Activated CD8-positive, alpha-beta memory T cell treated with anti-CD3 and anti-CD28 coated beads for 24 hours (primary cell): ENCODE measurements at regions not wholly inside any gene's neighbourhood (a gene's known extent, or its start where the extent isn't known, plus 50 kb on each side); places are given as distances from the start of the nearest gene placed in this dataset.
"Not testable (repeated sequence)": the region's sequence is repeated elsewhere in the genome, so short reads cannot be mapped to it uniquely, and the experiment has no call there.

Experiments
- DNase-seq: peaks from one replicate; pipeline ENCODE4 v3.0.0-alpha.2; 2020

DNA sequence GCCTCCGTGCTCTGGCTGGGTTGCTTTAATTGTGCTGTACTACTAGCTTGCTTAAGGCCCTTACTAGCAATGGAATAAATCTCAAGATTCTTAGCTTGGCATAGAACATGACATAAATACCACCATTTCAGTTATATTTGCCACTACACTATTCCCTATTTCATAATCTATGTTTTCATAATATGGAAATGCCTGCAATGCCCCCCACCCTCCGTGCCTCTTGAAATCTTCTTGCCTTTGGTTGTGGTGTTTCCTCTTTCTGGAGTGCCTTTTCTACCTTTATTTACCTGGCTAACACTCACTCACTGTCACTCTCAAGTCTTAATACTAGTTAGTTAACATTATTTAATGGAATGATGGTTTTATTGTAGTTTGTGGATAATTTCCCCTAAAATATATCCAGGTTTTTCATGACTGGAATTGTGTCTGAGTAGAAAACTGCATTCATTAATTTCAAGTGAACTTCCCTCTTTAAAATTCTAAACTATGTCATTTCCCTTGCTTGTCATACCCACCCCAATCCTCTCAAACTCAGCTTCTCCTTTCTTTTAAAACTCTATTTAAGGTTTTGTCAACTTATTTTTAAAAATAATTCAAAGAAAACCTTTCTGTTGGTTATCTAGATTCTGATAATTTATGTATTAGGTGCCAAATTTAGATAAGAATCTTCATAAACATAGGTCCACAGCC is 521.7 kb upstream of the DAB2 start:
- no peak for DNase-seq

DNA sequence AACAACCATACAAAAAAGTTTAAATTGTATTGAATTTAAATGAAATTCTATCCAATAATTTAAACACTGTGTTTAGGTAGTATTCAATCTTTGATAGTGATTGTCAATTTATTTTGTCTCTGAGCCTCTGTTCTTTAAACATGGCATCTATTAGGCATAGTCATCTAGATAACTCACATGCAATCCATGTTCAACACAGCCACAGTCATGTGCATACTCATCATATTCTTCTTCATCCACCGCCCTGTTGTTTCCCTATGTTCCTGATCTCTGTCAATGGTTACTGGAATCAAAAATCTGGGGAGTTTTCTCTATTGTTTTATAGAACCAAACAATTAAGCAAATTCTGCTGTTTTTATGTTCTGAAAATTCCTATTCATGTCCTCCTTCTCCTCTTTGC is 521.1 kb upstream of the DAB2 start:
- DNase-seq = no peak

GRCh38 chr5:39943811-39944210 is 519.0 kb upstream of the DAB2 start:
- no peak for DNase-seq

DNA sequence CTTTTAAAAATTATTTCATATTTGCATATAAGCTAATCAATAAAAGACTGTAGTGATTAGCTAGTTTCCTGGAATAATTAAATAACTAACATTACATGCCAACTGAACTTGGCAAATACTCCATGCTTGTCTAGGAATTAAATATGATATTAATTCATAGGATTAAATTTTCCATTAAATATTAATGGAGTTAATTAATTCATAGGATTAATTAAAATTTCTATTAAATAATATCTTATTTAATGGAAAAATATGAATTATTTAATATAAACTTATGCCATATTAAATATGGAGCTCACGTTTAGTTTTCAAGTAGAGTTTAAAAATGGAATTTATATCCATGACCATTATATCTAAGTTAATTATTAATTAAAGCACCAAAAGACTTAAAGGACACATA is 517.8 kb upstream of the DAB2 start:
- DNase-seq = no peak

DNA sequence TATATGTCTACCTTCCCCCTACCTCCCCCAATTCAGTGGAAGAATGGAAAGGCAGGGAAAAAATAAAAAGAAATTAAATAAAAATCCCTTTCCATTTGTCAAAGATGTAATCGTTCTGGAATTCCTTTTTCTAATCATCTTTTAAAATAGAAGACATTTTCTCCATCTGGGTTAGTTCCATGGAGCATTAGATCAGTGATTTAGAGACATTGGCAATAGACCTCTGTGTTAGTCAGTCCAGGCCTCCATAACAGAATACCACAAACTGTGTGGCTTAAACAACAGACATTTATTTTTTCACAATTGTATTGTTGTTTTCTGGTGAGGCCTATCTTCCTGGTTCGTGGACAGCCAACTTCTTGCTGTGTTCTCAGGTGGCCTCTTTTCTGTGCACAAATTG is 516.6 kb upstream of the DAB2 start:
- DNase-seq = no peak

- no peak for DNase-seq
These were observed 510.1 kb upstream of the DAB2 start for GRCh38 chr5:39934830-39935229.

DNA sequence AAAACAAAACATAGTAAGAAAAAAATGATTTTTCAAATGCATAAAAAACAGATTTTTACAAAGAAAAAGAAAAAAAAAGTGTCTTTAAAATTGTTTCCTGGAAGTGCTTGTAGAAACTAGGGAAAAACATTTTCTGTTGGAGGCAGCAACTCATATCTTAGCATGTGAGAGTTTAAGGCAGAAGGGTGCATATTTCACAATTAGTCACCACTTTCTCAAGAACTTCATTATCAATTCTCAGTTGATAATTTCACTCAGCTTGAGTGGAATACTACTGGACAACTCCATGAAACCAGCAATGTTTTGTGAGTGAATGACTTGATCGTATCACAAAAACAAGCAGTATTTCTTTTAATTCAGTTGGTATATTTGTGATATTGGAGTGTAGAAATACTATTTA is 508.3 kb upstream of the DAB2 start:
- DNase-seq = no peak

DNA sequence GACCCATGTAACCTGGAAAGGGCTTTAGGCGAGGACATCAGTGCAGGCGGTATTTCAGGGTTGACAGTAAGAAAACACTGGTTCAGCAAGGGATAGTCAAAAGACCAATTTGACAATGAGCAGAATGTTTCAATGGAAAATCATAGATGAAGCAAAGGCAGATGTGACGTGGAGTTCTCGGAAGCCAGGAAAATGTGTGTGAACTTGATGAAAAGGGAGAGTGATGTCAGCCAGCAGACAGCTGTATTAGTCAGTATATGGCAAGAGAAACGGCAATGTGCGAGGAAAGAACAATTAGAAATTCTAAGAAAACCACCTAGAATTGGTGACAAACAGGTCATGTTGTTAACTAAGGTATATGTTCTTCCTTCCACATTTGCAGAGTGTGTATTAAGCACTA is 503.9 kb upstream of the DAB2 start:
- DNase-seq = no peak

GRCh38 chr5:39919876-39920275 is 495.1 kb upstream of the DAB2 start:
- DNase-seq = no peak

GRCh38 chr5:39912906-39913305 is 488.1 kb upstream of the DAB2 start:
- DNase-seq = no peak

DNA sequence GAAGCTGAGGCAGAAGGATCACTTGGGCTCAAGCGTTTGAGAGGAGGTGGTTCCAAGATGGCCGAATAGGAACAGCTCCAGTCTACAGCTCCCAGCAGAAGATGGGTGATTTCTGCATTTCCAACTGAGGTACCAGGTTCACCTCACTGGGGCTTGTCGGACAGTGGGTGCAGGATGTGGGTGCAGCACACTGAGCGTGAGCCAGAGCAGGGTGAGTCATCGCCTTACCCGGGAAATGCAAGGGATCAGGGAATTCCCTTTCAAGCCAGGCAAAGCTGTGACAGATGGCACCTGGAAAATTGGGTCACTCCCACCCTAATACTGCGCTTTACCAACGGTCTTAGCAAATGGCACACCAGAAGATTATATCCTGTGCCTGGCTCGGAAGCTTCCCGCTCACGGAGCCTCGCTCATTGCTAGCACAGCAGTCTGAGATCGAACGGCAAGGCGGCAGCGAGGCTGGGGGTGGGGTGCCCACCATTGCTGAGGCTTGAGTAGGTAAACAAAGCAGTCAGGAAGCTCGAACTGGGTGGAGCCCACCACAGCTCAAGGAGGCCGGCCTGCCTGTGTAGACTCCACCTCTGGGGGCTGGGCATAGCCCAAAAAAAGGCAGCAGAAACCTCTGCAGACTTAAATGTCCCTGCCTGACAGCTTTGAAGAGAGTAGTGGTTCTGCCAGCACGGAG is 482.6 kb upstream of the DAB2 start:
- DNase-seq = not testable (repeated sequence)

DNA sequence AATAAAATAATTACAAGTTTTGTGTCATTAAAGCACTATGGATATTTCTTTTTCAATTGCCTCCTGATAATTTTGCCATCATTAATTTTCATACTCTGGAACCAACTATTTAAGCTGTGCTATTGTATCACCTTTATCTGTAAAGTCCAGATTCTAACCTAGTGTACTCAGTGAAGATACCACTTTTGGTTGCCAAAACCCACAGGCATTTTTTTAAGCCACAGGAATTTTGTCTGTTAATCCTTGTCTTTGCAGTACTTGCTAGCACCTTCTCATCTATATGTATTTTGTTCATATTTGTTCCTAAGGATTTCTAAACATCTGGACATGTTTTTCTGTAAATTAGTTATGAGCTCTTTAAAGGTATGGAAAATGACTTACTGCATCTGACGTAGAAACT is 481.4 kb upstream of the DAB2 start:
- DNase-seq = no peak

DNA sequence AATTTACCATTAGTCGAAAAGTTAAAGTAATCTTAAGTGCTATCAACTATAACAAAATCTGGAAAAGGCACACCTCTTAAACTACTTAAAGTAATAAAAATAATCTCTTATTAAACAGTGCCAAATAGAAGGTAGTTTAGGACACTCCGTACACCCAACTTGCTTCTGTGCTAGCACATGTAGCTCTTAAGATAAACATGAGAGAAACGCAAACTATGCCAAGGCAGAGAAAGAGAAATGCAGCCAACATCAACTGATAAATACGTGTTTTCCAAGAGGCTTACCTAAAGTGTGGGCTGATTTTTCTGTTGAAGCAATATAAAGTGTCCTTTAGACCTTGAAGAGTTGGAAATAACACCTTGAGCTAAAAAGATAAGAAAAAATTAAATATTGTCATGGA is 480.6 kb upstream of the DAB2 start:
- no peak for DNase-seq

DNA sequence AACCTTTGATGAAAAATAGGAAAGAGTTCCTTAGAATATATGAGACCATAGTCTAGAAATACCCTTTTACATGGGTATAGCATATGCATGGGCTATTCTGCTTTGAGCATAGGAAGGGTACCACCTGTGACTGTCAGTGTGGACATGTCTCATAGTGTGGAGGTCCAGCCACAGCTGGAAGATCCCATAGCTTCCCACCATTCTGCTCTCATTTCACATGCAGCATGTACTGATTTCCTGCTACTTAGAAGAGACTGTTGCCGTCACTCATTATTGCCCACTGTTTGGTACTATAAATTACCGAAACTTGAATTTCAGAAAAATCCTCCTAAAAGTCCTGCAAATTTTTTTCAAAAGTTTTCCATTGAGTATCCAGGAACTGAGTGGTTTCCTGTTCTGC is 477.8 kb upstream of the DAB2 start:
- no peak for DNase-seq

DNA sequence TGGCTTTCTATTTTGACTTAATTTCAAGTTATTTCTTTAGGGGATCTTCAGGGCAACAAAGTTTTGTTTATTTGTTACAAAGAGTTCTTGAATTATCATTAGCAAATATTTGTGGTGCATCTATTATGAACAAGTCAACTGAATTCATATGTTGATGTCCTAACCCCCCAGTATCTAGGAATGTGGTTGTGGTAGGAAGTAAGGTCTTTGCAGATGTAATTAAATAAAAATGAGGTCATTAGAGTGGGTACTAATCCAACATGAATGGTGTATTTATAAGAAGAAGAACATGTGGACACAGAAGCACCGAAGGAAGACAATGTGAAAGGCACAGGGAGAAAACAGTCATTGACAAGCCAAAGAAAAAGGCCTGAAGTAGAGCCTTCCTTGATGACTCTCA is 474.0 kb upstream of the DAB2 start:
- DNase-seq = no peak

GRCh38 chr5:39896706-39897105 is 471.9 kb upstream of the DAB2 start:
- DNase-seq = no peak

DNA sequence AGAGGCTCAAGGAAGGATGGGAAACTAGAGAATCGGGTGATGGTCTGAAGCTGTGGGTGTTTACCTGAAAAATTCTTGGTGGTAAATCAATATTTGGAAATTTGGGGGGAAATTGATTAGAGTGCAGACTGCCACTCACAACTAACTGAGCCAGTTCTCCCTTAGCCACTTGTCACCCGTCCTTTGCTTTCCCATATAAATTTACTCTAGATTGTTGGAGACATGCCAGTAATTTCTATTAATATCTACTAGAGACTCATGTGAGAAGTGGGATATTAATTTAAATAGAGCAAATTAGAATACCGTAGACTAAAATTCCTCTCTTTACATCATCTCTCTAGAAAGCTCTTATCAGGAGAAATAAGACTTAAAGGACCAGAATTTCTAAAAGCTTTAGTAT is 471.3 kb upstream of the DAB2 start:
- DNase-seq = no peak

- no peak for DNase-seq
These were observed 467.9 kb upstream of the DAB2 start for GRCh38 chr5:39892708-39893107.

DNA sequence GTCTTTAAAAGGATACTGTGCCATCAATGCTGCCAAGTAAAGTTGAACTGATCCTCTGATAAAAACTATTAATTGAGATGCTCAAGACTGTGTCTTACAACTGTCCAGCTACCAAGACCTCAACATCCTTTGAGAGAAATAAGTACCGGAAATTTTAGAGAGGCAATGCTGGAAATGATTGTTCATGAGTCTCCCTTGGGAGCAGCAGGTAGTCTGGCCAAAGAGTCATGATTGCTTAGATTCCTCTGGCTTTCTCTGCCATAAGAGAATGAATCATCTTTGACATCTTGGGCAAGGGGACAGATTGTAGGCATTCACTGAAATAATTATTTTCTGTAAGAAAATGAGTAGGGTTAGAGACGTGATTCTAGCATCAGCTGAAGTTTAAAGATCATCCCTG is 466.6 kb upstream of the DAB2 start:
- no peak for DNase-seq

DNA sequence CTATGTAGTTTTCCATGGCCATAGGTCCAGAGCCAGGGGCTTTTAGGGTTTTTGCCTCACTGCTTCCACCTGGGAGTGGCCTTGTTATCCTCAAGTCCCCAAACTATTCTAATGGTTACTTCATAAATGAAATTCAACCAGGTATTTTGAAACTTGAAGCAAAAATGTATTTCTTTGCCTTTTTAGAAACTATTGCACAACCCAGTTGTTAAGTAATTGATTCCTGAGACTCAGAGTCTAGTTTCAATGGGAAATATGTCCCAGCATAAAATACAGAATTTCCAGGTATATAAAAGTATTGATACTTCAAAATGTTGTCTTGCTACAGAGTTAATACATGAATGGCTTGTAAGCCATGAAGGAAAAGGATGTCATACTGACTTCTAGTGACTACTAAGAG is 456.2 kb upstream of the DAB2 start:
- DNase-seq = no peak

DNA sequence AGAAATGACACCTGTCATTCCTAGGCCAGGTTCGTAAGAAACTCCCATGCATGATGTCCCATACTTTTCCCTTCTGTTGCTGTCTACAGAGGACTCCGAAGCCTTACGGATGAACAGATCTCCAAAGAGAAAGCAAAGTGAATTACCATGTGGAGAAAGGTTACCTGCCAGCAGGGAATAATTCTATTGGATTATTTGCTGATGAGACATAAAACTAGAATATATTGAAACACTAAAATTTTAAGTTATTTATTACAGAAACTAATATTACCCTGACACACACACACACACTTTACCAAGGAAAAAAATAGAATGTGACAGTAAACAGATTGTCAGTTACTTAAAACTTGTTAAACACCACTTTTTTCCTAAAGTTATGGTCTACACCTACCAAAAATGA is 452.7 kb upstream of the DAB2 start:
- DNase-seq = no peak

GRCh38 chr5:39876146-39876545 is 451.4 kb upstream of the DAB2 start:
- DNase-seq = no peak

- no peak for DNase-seq
These were observed 445.4 kb upstream of the DAB2 start for GRCh38 chr5:39870137-39870536.

GRCh38 chr5:39869396-39869795 is 444.6 kb upstream of the DAB2 start:
- no peak for DNase-seq

GRCh38 chr5:39867923-39868322 is 443.1 kb upstream of the DAB2 start:
- no peak for DNase-seq
